ENCODE measurements at regions not wholly inside any gene's neighbourhood (a gene's known extent, or its start where the extent isn't known, plus 50 kb on each side); places are given as distances from the start of the nearest gene placed in this dataset.

- DNase-seq = no peak
These were observed 122.8 kb upstream of the MTNR1B start for GRCh38 chr11:92846491-92847125.

- DNase-seq = no peak
These were observed 120.9 kb upstream of the MTNR1B start for GRCh38 chr11:92848578-92848977.

- no peak for DNase-seq
These were observed 119.1 kb upstream of the MTNR1B start for GRCh38 chr11:92850296-92850826.

- no peak for DNase-seq
These were observed 117.2 kb upstream of the MTNR1B start for GRCh38 chr11:92852229-92852628.

- DNase-seq = no peak
These were observed 116.5 kb upstream of the MTNR1B start for GRCh38 chr11:92852946-92853345.

- DNase-seq = no peak
These were observed 115.3 kb upstream of the MTNR1B start for GRCh38 chr11:92854162-92854561.

- DNase-seq = no peak
These were observed 114.5 kb upstream of the MTNR1B start for GRCh38 chr11:92854952-92855351.

- no peak for DNase-seq
These were observed 113.6 kb upstream of the MTNR1B start for GRCh38 chr11:92855607-92856405.

GRCh38 chr11:92857407-92857806 is 112.0 kb upstream of the MTNR1B start:
- DNase-seq = no peak

- DNase-seq = no peak
These were observed 110.2 kb upstream of the MTNR1B start for GRCh38 chr11:92859156-92859690.

GRCh38 chr11:92861634-92862033 is 107.8 kb upstream of the MTNR1B start:
- DNase-seq = no peak

GRCh38 chr11:92865352-92865751 is 104.1 kb upstream of the MTNR1B start:
- DNase-seq = no peak

- no peak for DNase-seq
These were observed 102.7 kb upstream of the MTNR1B start for GRCh38 chr11:92866679-92867282.

- DNase-seq = peak; percentile 74
These were observed 101.4 kb upstream of the MTNR1B start for GRCh38 chr11:92867913-92868619.

GRCh38 chr11:92869716-92870115 is 99.7 kb upstream of the MTNR1B start:
- no peak for DNase-seq

- no peak for DNase-seq
These were observed 99.1 kb upstream of the MTNR1B start for GRCh38 chr11:92870196-92870832.

GRCh38 chr11:92873551-92873950 is 95.9 kb upstream of the MTNR1B start:
- no peak for DNase-seq

- DNase-seq = no peak
These were observed 94.0 kb upstream of the MTNR1B start for GRCh38 chr11:92875473-92875872.

GRCh38 chr11:92879086-92879485 is 90.4 kb upstream of the MTNR1B start:
- no peak for DNase-seq

GRCh38 chr11:92880381-92880780 is 89.1 kb upstream of the MTNR1B start:
- DNase-seq = no peak

- DNase-seq = no peak
These were observed 87.5 kb upstream of the MTNR1B start for GRCh38 chr11:92881940-92882450.

All from NCI-H1048 (cell line).